SK-N-SH treated with all-trans-retinoic acid at 6 μM for 48 hours (cell line): ENCODE measurements at regions not wholly inside any gene's neighbourhood (a gene's known extent, or its start where the extent isn't known, plus 50 kb on each side); places are given as distances from the start of the nearest gene placed in this dataset.

Experiments used
- ARNTL ChIP-seq: fragments of 450-650 bp; formaldehyde crosslinking; IDR thresholded peaks from 2 replicates; pipeline ENCODE4 v1.5.0; 2020; ENCODE audit warnings: low read depth, mild to moderate bottlenecking, moderate library complexity, borderline replicate concordance
- BACH2 ChIP-seq: fragments of 250-450 bp; sonication (Bioruptor Pico); IDR thresholded peaks from 2 replicates; pipeline ENCODE4 v1.9.0; 2021; ENCODE audit warnings: mild to moderate bottlenecking, borderline replicate concordance
- ESRRG ChIP-seq: fragments of 250-450 bp; sonication (Bioruptor Pico); IDR thresholded peaks from 2 replicates; pipeline ENCODE4 v1.6.1; 2021; ENCODE audit warnings: mild to moderate bottlenecking
- GLIS3 ChIP-seq: fragments of 250-450 bp; sonication (Bioruptor Pico); IDR thresholded peaks from 2 replicates; pipeline ENCODE4 v1.5.0; 2020; ENCODE audit warnings: mild to moderate bottlenecking, moderate library complexity
- ISL1 ChIP-seq: fragments of 250-450 bp; sonication (Bioruptor Pico); IDR thresholded peaks from 2 replicates; pipeline ENCODE4 v2.1.2; 2022; ENCODE audit warnings: mild to moderate bottlenecking, moderate library complexity
- OSR1 ChIP-seq: fragments of 250-450 bp; sonication (Bioruptor Pico); IDR thresholded peaks from 2 replicates; pipeline ENCODE4 v1.8.0; 2022; ENCODE audit warnings: moderate library complexity, mild to moderate bottlenecking, inconsistent platforms
- PPARA ChIP-seq: fragments of 250-450 bp; sonication (Bioruptor Pico); IDR thresholded peaks from 2 replicates; pipeline ENCODE4 v1.5.0; 2020; ENCODE audit warnings: mild to moderate bottlenecking, borderline replicate concordance
- SNAI2 ChIP-seq: fragments of 250-450 bp; sonication (Bioruptor Pico); IDR thresholded peaks from 2 replicates; pipeline ENCODE4 v1.5.0; 2020; ENCODE audit warnings: mild to moderate bottlenecking, moderate library complexity
- TCF4 ChIP-seq: fragments of 250-450 bp; sonication (Bioruptor Pico); IDR thresholded peaks from 2 replicates; pipeline ENCODE4 v1.8.0; 2021; ENCODE audit warnings: mild to moderate bottlenecking, moderate library complexity, borderline replicate concordance
- ZFP3 ChIP-seq: fragments of 250-450 bp; sonication (Bioruptor Pico); IDR thresholded peaks from 2 replicates; pipeline ENCODE4 v1.5.0; 2020; ENCODE audit warnings: mild to moderate bottlenecking, moderate library complexity
- ZNF70 ChIP-seq: fragments of 450-650 bp; formaldehyde crosslinking; IDR thresholded peaks from 2 replicates; pipeline ENCODE4 v1.5.0; 2020; ENCODE audit warnings: mild to moderate bottlenecking, moderate library complexity
- TF ChIP-seq, protein P1 (sequence below): fragments of 250-450 bp; sonication (Bioruptor Pico); IDR thresholded peaks from 2 replicates; pipeline ENCODE4 v1.8.0; 2020; ENCODE audit warnings: mild to moderate bottlenecking, moderate library complexity, borderline replicate concordance
- TF ChIP-seq, protein P2 (sequence below): fragments of 250-450 bp; sonication (Bioruptor Pico); IDR thresholded peaks from 2 replicates; pipeline ENCODE4 v1.5.0; 2020; ENCODE audit warnings: mild to moderate bottlenecking, moderate library complexity
- TF ChIP-seq, protein P3 (sequence below): fragments of 250-450 bp; sonication (Bioruptor Pico); IDR thresholded peaks from 2 replicates; pipeline ENCODE4 v1.8.0; 2021; ENCODE audit warnings: low read depth, mild to moderate bottlenecking, moderate library complexity, borderline replicate concordance

DNA sequence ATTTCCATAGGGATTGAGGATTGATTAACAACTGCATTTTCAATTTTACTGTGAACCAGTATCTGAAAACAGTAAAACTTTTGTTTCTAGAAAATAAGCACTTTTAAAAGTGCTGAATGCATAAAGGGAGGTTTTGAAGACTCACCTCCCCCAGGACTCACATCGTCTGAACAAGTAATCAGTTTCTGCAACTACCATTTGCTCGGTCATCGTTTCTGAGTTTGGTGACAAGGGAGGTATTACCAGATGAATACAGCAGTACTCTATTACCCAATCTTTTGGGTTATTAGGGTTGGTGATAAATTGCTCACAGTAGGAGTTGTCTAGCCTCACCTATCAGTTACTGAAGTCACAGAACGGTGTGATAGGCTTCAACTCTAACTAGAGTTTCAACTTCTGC is 234.5 kb upstream of the FN1 start:
- TF ChIP-seq ZNF70 (CRISPR knock-in tag) (no peak), TCF4 (CRISPR knock-in tag) (no peak), ISL1 (CRISPR knock-in tag) (no peak), ESRRG (CRISPR knock-in tag) (no peak), BACH2 (CRISPR knock-in tag) (no peak), SNAI2 (CRISPR knock-in tag) (no peak), GLIS3 (CRISPR knock-in tag) (no peak), ZFP3 (CRISPR knock-in tag) (no peak), ARNTL (no peak), OSR1 (CRISPR knock-in tag) (no peak), PPARA (CRISPR knock-in tag) (no peak)
- TF ChIP-seq, protein P1, sequence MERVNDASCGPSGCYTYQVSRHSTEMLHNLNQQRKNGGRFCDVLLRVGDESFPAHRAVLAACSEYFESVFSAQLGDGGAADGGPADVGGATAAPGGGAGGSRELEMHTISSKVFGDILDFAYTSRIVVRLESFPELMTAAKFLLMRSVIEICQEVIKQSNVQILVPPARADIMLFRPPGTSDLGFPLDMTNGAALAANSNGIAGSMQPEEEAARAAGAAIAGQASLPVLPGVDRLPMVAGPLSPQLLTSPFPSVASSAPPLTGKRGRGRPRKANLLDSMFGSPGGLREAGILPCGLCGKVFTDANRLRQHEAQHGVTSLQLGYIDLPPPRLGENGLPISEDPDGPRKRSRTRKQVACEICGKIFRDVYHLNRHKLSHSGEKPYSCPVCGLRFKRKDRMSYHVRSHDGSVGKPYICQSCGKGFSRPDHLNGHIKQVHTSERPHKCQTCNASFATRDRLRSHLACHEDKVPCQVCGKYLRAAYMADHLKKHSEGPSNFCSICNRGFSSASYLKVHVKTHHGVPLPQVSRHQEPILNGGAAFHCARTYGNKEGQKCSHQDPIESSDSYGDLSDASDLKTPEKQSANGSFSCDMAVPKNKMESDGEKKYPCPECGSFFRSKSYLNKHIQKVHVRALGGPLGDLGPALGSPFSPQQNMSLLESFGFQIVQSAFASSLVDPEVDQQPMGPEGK (CRISPR knock-in tag): no peak
- TF ChIP-seq, protein P2, sequence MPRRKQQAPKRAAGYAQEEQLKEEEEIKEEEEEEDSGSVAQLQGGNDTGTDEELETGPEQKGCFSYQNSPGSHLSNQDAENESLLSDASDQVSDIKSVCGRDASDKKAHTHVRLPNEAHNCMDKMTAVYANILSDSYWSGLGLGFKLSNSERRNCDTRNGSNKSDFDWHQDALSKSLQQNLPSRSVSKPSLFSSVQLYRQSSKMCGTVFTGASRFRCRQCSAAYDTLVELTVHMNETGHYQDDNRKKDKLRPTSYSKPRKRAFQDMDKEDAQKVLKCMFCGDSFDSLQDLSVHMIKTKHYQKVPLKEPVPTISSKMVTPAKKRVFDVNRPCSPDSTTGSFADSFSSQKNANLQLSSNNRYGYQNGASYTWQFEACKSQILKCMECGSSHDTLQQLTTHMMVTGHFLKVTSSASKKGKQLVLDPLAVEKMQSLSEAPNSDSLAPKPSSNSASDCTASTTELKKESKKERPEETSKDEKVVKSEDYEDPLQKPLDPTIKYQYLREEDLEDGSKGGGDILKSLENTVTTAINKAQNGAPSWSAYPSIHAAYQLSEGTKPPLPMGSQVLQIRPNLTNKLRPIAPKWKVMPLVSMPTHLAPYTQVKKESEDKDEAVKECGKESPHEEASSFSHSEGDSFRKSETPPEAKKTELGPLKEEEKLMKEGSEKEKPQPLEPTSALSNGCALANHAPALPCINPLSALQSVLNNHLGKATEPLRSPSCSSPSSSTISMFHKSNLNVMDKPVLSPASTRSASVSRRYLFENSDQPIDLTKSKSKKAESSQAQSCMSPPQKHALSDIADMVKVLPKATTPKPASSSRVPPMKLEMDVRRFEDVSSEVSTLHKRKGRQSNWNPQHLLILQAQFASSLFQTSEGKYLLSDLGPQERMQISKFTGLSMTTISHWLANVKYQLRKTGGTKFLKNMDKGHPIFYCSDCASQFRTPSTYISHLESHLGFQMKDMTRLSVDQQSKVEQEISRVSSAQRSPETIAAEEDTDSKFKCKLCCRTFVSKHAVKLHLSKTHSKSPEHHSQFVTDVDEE: no peak
- TF ChIP-seq, protein P3, sequence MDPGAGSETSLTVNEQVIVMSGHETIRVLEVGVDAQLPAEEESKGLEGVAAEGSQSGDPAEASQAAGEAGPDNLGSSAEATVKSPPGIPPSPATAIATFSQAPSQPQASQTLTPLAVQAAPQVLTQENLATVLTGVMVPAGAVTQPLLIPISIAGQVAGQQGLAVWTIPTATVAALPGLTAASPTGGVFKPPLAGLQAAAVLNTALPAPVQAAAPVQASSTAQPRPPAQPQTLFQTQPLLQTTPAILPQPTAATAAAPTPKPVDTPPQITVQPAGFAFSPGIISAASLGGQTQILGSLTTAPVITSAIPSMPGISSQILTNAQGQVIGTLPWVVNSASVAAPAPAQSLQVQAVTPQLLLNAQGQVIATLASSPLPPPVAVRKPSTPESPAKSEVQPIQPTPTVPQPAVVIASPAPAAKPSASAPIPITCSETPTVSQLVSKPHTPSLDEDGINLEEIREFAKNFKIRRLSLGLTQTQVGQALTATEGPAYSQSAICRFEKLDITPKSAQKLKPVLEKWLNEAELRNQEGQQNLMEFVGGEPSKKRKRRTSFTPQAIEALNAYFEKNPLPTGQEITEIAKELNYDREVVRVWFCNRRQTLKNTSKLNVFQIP (CRISPR knock-in tag): no peak
